Small intestine (tissue), 7 donors: ENCODE measurements at regions not wholly inside any gene's neighbourhood (a gene's known extent, or its start where the extent isn't known, plus 50 kb on each side); places are given as distances from the start of the nearest gene placed in this dataset.

Source experiments
- DNase-seq, 2 donors: peaks; one replicate each; pipeline versions ENCODE4 v3.0.0 to v3.0.0-alpha.2; 2013
- FAIRE-seq: peaks from 2 replicates; lab custom pipeline; 2012; peaks lifted over from hg19 to GRCh38; lab: Jason Lieb, UNC
- H3K27ac ChIP-seq, 3 donors: one replicate each; pipeline ENCODE4 v1.5.1; 2013; ENCODE audit warnings: low read length in 2 of 3, mild to moderate bottlenecking in 2 of 3, control low read depth in 1 of 3, inconsistent platforms in 1 of 3, low read depth in 1 of 3, moderate library complexity in 1 of 3
- H3K27me3 ChIP-seq, 3 donors: one replicate each; pipeline ENCODE4 v1.6.1; 2013; ENCODE audit warnings: low read length in 3 of 3, inconsistent platforms in 1 of 3; ENCODE audit not compliant: control insufficient read depth in 3 of 3, insufficient read depth in 3 of 3
- H3K36me3 ChIP-seq, 3 donors: one replicate each; pipeline ENCODE4 v1.6.1; 2013; ENCODE audit warnings: low read length in 3 of 3, inconsistent platforms in 1 of 3, low read depth in 1 of 3, mild to moderate bottlenecking in 1 of 3, moderate library complexity in 1 of 3; ENCODE audit not compliant: control insufficient read depth in 3 of 3, insufficient read depth in 2 of 3
- H3K4me1 ChIP-seq, 3 donors: one replicate each; pipeline ENCODE4 v1.6.1; 2013; ENCODE audit warnings: low read length in 2 of 3, inconsistent platforms in 1 of 3, low read depth in 1 of 3, mild to moderate bottlenecking in 1 of 3, moderate library complexity in 1 of 3; ENCODE audit not compliant: control insufficient read depth in 3 of 3, insufficient read depth in 2 of 3
- H3K4me3 ChIP-seq, 3 donors: one replicate each; pipeline ENCODE4 v1.5.1; 2013; ENCODE audit warnings: low read length in 3 of 3, control low read depth in 1 of 3, inconsistent platforms in 1 of 3, low read depth in 1 of 3, mild to moderate bottlenecking in 1 of 3, moderate library complexity in 1 of 3
- H3K9me3 ChIP-seq, 2 donors: one replicate each; pipeline ENCODE4 v1.6.1; 2013; ENCODE audit warnings: low read depth in 1 of 2, low read length in 1 of 2; ENCODE audit not compliant: control insufficient read depth in 2 of 2, insufficient read depth in 1 of 2
- WGBS, 3 donors: extraction: QIAGEN DNeasy Blood & Tissue Kit; methylation state at CpG; one replicate each; pipeline ENCODE4 v1.1.7; 2013; 5-methylcytosine and 5-hydroxymethylcytosine counted together
- donor health status: healthy with polysubstance abuse.
- donor health status: control.
- donor health status: control.
- donor health status: Bipolar disorder and iron deficiency.
- donor health status: healthy.

- Histone ChIP-seq H3K27me3 (no peaks in the 10 kb centered on the region), H3K4me3 (no peak overlapping the region), H3K27ac (no peak overlapping the region), H3K9me3 (no peaks in the 10 kb centered on the region), H3K36me3 (no peaks in the 10 kb centered on the region), H3K4me1 (no peaks in the 10 kb centered on the region)
- DNase-seq: no peak
- no peak for FAIRE-seq
- WGBS, 3 donors: 60 to 79% (median 77%) methylated on average over 7 to 8 of the region's 8 CpGs
Observed at GRCh38 chr6:3926150-3926482, 76.9 kb downstream of the FAM50B start.

DNA sequence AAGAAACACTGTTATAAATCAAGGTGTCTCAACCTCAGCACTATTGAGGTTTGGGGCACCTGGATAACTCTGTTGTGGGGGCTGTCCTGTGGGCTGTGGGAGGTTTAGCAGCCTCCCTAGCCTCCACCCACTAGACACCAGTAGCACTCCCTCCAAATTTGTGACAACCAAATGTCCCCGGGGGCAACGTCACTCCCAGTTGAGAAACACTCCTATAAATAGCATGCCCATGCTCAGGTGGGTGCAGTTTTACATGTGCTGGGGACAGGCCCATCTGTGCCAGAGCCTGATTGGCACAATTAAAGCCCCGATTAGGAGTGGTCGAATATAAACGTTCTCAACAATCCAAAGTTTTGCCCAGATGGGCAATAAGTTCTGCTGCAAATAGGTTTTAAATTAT, 78.9 kb downstream of the FAM50B start:
- FAIRE-seq (no peak), DNase-seq (no peak)
- Histone ChIP-seq H3K27ac (no peak overlapping the region), H3K36me3 (no peaks in the 10 kb centered on the region), H3K9me3 (no peaks in the 10 kb centered on the region), H3K4me1 (no peaks in the 10 kb centered on the region), H3K4me3 (no peak overlapping the region), H3K27me3 (no peaks in the 10 kb centered on the region)
- 52 to 63% (median 53%) methylated on average over 5 of the region's 5 CpGs for WGBS, 3 donors

DNA sequence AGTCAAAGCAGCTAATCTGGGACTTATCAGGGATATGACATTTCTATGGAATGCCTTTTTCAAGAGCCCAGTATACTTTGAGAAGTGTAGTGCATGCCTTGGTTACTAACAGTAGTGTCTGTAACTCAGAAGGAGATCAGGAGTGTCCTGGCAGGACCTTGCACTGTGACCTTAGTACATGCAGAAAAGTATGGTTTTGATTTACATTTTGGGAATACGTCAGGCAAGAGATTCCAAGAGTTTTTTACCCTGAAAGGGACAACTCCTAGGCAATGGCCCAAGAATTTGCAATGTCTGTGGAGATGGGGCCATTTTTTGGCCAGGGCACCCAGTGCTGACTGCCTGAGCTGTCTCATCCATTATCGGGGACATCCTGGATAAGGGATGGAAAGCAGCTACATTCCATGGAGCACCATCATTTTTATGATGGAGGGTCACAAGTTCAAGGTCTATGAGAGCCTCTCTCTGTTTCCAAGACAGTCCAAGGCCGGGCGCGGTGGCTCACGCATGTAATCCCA, 80.2 kb downstream of the FAM50B start:
- DNase-seq (no peak), FAIRE-seq (no peak)
- Histone ChIP-seq H3K4me1 (no peaks in the 10 kb centered on the region), H3K4me3 (no peak overlapping the region), H3K9me3 (no peaks in the 10 kb centered on the region), H3K27ac (no peak overlapping the region), H3K27me3 (no peaks in the 10 kb centered on the region), H3K36me3 (no peaks in the 10 kb centered on the region)
- WGBS, 3 donors: 70 to 89% (median 82%) methylated on average over 6 of the region's 6 CpGs

DNA sequence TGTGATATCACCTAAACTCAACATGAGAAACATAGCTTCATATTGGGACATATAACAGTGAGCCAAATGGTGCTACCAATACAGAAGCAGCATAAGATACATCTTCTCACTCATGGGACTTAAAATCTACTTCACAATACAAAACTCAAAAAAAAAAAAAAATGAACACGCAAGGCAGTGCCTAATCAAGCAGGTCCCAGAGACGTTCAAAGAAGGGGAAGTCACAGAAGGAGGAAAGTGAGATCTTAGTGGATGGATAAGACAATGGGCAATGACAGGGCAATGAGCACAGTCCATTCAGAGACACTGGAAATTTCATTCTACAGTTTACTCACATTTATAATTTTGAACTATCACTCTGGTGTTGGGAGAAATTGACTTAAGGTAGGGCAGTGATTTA, 88.3 kb downstream of the FAM50B start:
- H3K4me1 ChIP-seq: no peaks in the 10 kb centered on the region
- H3K36me3 ChIP-seq: no peaks in the 10 kb centered on the region
- H3K4me3 ChIP-seq: no peak overlapping the region
- H3K27me3 ChIP-seq: no peaks in the 10 kb centered on the region
- no peak for FAIRE-seq
- WGBS, 3 donors: 73 to 81% (median 74%) methylated on average over 2 of the region's 2 CpGs
- DNase-seq: no peak
- no peaks in the 10 kb centered on the region for H3K9me3 ChIP-seq
- no peak overlapping the region for H3K27ac ChIP-seq

DNA sequence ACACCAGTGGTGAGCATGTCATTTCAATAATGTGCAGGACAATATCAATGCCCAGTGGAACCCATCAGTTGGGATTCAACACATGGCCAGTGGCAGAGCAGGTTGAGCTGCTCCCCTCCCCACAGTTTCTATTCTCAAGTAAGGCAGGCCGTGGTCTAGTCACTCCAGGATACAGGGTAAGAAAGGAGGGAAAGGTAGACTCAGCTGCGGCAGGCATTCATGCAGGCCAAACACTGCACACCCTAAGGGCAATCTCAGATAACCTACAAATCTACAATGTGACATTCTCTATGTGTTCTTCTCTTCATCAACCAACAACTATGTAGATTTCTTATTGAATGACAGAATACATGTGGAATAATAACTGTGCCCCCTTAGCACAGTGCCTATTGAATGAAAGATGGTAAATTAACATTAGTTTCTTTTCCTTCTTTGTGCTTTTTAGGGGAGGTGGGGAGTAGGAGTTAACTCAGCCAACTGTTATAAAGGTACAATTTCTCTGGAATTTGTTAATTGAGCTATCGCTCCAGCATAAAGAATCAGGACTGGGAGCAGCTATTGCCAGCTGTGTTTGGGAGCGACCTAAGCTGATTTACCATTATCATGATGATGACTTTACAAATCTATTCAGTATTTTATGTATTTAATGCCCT, 89.7 kb downstream of the FAM50B start:
- H3K9me3 ChIP-seq: no peaks in the 10 kb centered on the region
- H3K27ac ChIP-seq: no peak overlapping the region
- 89 to 95% (median 92%) methylated on average over 4 of the region's 4 CpGs for WGBS, 3 donors
- DNase-seq (no peak), FAIRE-seq (no peak)
- no peak overlapping the region for H3K4me3 ChIP-seq
- H3K36me3 ChIP-seq: no peaks in the 10 kb centered on the region
- no peaks in the 10 kb centered on the region for H3K4me1 ChIP-seq
- H3K27me3 ChIP-seq: peaks cover 0 to 3% (median 0%) of the 10 kb centered on the region in 3 donors

DNA sequence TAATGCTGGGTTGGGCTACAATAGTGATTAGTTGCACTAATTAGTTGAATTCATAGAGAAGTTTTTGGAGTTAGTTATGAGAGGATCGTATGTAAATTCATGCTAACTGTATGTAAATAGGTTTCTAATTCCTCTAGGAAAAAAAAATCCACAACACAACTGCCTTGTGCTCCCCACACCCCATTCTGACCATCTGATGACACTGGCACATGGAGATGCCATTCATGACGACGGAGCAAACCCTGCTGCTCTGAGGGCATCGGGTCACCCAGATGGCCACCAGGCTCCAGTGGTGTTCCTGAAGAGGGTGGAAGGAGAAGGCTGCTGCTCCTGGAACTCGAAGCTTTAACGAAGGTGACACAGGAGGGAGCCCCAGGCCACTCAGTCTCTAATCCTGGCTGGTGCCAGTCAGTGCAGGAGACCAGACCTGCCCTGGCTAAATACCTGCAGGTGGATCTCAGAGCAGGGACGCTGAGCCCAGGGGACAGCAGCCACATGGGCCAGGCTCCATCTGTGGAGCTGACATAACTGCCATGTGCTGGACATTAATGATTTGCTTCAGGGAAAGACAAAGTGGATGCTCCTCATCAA, 90.3 kb downstream of the FAM50B start:
- DNase-seq: no peak
- no peak for FAIRE-seq
- WGBS, 3 donors: 75 to 82% (median 81%) methylated on average over 7 of the region's 7 CpGs

DNA sequence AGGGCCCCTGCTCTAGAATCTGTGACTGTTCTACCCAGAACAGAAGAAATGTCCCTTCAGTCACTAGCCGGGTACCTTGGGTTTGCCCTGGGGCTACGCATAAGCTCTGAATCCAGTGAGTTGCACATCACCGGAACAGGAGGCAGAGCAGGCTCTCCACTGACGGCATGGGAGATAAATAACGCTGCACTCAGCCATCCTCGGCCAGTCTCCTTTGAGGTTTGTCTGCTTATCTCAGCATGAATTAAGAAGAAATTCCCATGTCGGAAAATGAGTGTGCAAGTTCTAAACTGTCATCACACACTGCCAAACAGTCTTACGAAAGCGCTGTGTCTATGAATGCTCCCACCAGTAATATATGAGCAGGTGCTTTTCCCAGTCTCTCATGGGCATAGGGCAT, 90.8 kb downstream of the FAM50B start:
- DNase-seq (no peak), FAIRE-seq (no peak)
- Histone ChIP-seq H3K9me3 (no peaks in the 10 kb centered on the region), H3K4me1 (no peaks in the 10 kb centered on the region), H3K27me3 (peaks cover 0 to 3% (median 0%) of the 10 kb centered on the region in 3 donors), H3K36me3 (no peaks in the 10 kb centered on the region), H3K27ac (no peak overlapping the region), H3K4me3 (no peak overlapping the region)
- WGBS, 3 donors: 69 to 88% (median 81%) methylated on average over 9 of the region's 9 CpGs

More for the DNA sequence above, 90.3 kb downstream of the FAM50B start:
- no peak overlapping the region for H3K4me3 ChIP-seq
- H3K27me3 ChIP-seq: peaks cover 0 to 3% (median 0%) of the 10 kb centered on the region in 3 donors
- no peaks in the 10 kb centered on the region for H3K4me1 ChIP-seq
- no peak overlapping the region for H3K27ac ChIP-seq
- H3K9me3 ChIP-seq: no peaks in the 10 kb centered on the region
- H3K36me3 ChIP-seq: no peaks in the 10 kb centered on the region

DNA sequence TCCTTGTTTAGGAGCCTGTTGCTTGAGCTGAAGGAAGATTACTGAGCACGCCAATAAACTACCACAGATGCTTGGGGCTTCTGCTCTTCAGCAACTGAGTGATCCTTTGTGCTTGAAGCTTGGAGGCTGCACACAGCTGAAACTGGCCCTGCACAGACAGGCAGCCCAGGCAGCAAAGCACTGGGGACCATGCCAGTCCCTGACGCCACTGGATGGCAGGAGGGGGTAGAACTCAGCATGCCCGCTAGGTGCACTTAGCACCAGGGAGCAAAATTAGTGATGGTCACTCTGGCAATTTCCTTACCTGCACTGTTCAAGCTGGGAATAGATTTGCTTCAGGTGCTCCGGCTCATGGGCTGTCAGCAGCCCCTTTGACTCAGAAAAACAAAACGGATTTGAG, 91.5 kb downstream of the FAM50B start:
- FAIRE-seq (no peak), DNase-seq (no peak)
- no peaks in the 10 kb centered on the region for H3K4me1 ChIP-seq
- no peaks in the 10 kb centered on the region for H3K36me3 ChIP-seq
- H3K27me3 ChIP-seq: peaks cover 0 to 3% (median 0%) of the 10 kb centered on the region in 3 donors
- no peaks in the 10 kb centered on the region for H3K9me3 ChIP-seq
- 88 to 93% (median 90%) methylated on average over 5 of the region's 5 CpGs for WGBS, 3 donors
- no peak overlapping the region for H3K27ac ChIP-seq
- no peak overlapping the region for H3K4me3 ChIP-seq
